Posterior cingulate gyrus (tissue), 11 donors: ENCODE measurements at regions not wholly inside any gene's neighbourhood (a gene's known extent, or its start where the extent isn't known, plus 50 kb on each side); places are given as distances from the start of the nearest gene placed in this dataset.

Experiments
- DNase-seq, 10 donors: peaks; one replicate each; pipeline versions ENCODE4 v3.0.0 to v3.0.0-alpha.2; 2020 to 2021; ENCODE audit warnings: mixed read lengths in 3 of 10
- intact Hi-C: fragments of 100-400 bp; cut with DNase I; formaldehyde crosslinking; loops from one replicate; pipeline ENCODE4 v1.15.1; 2023

DNA sequence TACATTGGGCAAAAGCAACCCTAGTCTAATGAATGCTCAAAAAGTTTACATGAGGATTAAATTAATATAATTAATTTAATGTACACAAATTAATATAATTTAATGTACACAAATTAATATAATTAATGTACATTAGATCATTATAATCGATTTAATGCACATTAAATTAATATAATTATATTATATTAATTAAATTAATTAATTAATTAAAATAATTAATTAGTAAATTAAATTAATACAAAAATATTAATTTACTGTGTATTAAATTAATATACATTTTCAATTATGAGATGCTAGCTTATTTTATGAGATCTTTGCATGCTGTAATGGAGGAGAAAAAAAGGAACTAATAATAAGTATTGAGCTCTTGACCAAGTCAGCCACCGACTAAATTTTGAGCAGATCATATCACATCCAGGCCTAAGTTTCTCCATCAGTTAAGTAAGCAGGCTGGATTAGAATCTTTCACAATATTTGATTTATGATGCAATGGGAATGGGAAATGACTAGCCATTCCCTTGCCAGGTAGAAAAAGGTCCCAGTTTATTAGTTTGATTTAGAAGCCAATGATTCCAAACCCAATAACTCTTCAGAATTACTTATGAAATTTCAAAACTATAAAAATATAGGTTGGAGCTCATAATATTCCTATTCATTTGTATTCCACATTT lies 533.4 kb upstream of the GRIA1 start:
- no peak for DNase-seq

GRCh38 chr5:152978141-152978835 lies 512.2 kb upstream of the GRIA1 start:
- DNase-seq: no peak
- intact Hi-C loops: no loop called here

More for the DNA sequence above, 533.4 kb upstream of the GRIA1 start:
- intact Hi-C loops: no loop called here

GRCh38 chr5:152987131-152987530 lies 503.3 kb upstream of the GRIA1 start:
- peak in 1 of 10 donors; percentile 4 for DNase-seq
- intact Hi-C loops: no loop called here

DNA sequence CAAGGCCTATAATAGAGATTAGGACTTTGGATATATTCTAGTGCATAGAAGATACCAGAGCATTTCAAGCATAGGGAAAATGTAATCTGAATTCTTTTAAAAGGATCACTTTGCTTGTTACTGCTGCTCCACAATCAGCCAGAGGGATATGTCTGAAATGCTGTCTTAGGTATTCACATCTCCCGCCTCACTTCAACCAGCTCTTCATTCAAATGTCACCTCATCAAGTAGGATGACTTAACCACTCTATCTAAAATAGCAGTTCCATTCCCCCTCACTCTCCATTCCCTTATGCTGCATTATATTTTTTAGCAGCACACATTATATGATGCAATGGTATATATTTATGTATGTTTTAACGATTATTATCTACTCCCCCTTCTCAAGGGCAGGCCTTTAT lies 500.3 kb upstream of the GRIA1 start:
- intact Hi-C loops: no loop called here
- DNase-seq: no peak

DNA sequence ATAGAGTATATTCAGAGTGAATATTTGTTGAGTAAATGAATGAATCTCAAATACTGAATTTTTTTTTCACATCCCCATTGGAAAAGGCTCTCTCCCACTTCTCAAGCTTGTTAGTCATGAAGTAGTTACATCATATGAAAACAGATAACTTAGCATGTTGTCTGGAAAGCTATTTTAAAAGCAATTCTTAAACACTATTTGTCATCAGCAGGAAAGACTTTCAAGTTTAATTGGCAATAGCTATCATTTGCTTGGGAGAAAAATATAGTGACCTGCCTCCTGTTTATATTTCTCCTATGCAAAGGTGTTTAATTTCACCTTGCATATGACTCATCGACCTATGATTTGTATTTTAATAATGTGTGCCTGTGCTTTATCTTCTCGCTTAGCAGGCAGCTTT lies 499.8 kb upstream of the GRIA1 start:
- DNase-seq: no peak
- intact Hi-C loops: no loop called here

DNA sequence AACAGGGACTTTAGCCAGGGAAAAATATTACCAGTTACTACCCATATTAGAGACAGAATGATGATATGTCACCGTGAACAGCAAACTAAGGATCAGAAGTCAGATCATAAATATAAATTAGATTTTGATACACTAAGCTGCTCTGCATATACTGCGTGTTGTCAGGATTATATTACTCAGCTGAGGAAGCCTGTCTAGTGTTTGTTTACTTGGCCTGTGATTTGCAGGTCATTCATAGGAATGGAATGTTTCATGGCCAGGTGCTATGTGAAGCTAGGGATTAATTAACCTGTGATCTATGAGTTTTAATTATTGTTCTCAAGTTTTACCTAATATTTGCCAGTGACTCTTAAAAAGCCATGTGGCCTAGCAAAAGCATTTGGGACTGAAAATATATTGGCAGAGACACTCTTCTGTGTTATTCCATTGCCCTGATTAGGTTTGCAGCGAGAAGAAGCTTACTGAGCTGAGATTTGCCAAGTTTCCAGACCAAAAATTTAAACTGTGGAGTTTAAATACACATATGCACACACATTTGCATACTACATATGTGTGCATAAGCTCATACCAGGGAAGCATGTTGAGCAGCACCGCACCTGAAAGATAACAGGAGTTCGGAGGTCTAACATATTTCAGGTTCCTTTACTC lies 496.3 kb upstream of the GRIA1 start:
- DNase-seq: no peak
- intact Hi-C loops: no loop called here

GRCh38 chr5:152995214-152995725 lies 495.2 kb upstream of the GRIA1 start:
- DNase-seq: no peak
- intact Hi-C loops: no loop called here

GRCh38 chr5:153005711-153006110 lies 484.8 kb upstream of the GRIA1 start:
- DNase-seq: no peak

DNA sequence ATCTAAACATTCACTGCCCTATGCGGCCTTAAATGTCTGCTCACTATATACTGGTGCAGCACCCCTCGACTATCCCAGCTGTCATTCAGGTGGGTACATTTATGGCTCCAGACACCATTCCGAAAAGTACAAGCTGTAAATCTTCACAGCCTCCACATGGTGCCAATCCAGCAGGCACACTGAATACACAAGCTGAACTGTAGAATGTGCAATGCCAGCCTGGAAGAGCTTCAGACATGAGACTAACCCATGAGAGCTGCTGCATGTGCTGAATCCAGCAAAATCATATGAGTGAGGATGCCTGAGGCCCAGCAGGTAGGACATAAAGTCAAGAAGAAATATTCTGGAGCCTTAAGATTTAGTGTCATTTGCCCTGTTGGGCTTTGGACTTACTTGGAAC lies 483.8 kb upstream of the GRIA1 start:
- no peak for DNase-seq
- intact Hi-C loops: no loop called here

More at GRCh38 chr5:153005711-153006110, 484.8 kb upstream of the GRIA1 start:
- intact Hi-C loops: no loop called here

DNA sequence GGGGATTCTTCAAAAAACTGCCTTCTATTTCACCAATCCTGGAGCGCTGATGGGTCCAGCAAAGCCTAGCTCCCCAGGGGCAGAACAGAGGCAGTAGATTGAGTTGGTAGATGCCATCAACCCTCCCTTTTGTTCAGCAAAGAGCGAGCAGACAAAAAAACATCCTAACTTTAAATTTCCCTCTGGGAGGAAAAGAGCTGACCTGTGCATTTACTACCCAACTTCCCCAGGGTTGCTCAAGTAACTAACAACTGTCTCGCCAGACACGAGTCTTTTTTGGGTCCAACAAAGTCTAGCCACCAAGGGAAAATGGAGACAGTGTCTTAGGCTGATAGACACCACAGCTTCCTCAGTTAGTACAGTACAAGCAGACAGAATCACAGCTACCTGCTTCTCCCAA lies 476.3 kb upstream of the GRIA1 start:
- DNase-seq: no peak
- intact Hi-C loops: no loop called here

DNA sequence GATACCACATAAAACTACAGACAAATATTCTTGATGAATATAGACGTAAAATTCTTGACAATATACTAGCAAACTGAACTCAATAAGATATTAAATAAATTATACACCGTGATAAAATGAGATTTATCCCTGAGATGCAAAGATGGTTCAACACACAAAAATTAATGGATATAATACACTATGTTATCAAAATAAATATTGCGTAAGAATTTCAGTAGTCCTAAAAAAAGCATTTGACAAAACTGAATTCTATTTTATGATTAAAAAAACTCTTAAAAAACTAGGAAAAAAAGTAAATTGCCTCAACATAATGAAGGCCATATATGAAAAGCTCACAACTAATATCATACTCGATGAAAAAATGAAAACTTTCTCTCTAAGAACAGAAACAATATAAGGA lies 472.3 kb upstream of the GRIA1 start:
- intact Hi-C loops: no loop called here
- no peak for DNase-seq

DNA sequence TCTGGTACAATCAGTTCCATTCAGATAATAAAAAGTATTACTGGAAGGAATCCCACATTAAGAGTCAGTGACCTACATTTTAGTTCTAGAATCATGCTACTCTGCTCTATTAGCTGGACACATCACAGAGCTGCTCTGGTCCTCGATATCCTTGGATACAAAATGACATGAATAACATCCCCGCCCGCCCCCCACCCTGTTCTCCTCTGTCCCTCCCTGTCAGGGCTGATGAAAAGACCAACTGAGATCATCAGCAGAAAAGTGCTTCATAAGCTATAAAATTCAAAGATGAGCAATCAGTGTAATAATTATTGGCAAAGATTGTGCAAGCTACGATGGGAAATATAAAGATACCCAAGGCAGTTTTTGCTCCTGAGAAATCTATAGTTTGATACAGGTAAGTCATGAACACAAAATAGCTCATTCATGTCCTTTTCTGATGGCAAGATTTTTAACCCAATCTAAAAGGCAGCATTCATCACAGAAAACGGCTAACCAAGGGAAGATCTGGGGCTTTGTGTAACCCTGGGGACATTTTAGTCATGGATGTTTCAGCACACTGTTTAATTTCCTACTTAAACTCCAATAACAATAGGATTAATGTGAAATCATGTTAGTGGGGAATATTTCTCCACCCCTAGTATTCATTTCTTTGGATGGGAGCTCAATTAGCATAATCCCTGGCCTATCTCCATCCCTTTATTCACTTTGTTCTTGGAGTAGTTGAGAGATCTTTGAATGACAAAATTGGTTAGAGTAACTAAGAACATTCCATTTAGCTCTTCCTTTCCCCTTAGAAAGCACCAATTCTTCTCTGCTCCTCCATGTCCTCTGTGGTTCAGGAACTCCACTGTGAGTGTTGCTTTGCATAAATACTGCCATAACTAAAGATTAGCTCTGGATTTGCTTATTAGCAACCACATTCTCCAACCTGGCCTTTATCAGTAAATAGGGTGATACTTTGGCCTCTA lies 459.4 kb upstream of the GRIA1 start:
- intact Hi-C loops: no loop called here
- no peak for DNase-seq

DNA sequence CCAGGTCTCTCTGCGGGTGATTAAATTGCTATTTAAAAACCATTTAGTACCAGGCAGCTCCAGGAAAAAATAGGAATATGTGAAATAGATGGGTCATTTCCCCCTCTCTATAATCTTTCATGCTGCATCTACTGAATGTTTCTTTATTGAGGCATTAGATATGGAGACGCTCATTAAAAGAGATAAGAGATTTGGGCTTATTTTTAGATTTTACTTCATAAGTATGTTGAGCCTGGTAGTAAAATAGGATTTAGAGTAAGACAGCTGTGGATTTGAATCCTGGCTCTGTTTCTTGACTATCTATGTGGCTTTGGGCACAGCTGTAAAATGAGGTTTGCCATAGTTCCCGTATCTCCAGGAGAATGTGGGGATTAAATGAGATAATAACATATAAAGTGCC lies 451.0 kb upstream of the GRIA1 start:
- no peak for DNase-seq

DNA sequence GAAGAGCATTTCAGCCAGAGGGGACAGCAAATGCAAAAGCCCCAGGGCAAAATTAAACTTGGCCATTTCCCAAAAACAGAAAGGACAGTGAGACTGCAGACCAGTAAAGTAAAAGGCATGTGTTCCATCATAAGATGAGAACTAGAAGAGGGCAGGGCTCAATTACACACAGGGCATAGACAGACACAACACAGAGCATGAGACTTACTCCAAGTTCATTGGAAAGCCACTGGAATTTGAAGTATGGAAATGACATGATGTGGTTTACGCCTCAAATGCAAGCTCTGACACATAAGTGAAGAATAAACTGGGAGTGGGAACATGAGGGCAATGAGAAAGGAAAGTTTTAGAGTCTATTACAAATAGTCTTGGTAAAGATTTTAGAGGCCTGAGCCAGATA lies 446.6 kb upstream of the GRIA1 start:
- no peak for DNase-seq
- intact Hi-C loops: no loop called here

More for the DNA sequence above, 451.0 kb upstream of the GRIA1 start:
- intact Hi-C loops: no loop called here

DNA sequence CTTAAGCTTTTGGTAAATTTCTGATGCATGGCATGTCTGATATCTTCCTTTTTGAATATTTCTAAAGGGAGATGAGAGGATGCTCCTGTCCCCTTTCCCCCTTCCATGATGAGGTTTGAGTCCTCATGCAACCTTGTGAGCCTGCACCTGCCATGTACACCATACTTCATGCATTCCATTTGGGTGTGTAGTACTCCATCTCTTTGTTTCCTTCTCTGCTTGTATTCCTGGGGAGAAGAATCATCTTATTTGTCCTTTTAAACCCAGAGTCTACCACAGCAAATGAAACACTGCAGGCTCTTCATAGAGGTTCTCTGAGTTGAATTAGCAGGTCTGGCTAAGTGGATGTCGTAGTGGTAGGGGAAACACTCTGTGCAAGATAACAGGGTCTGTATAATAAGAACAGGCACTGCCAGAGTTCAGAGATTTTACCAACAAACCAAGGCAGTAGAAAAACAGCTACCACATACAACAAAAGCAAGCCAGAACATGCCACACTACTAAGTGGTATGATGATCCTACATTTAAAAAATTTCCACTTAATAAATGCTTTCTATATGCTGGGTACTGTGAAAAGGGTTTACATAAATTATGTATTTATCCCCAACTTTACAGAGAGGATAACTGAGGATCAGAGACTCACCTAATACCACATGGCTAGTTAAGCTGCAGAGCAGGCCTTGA lies 439.8 kb upstream of the GRIA1 start:
- DNase-seq: no peak
- intact Hi-C loops: no loop called here

GRCh38 chr5:153066281-153066680 lies 424.2 kb upstream of the GRIA1 start:
- intact Hi-C loops: no loop called here
- DNase-seq: no peak

DNA sequence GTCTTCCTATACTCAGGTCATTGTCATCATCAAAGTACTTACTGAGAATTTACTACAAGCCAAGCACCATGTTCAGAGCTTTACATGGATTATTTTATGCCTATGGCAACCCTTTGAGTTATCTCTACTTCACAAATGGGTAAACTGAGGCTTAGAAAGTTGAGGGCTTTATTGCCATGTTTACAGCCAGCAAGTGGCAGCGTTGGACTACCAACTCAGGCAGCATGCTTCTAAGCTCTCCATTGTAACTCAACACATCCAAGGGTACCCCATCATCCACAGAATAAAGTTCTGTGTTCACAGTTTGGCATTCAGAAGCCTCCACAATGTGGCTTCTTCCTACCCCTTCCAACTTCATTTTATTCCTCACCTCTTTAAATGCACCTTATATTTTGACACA lies 422.6 kb upstream of the GRIA1 start:
- intact Hi-C loops: no loop called here
- DNase-seq: no peak

DNA sequence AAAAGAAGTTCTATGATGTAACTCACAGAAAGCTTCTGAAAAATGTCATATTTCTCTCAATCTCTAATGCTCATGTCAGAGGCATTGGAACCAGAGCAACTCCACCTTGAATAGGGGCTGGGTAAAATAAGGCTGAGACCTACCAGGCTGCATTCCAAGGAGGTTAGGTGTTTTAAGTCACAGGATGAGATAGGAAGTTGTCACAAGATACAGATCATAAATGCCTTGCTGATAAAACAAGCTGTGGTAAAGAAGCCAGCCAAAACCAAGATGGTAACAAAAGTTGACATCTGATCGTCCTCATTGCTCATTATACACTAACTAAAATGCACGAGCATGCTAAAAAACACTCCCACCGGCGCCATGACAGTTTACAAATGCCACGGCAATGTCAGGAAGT lies 411.1 kb upstream of the GRIA1 start:
- DNase-seq: no peak
- intact Hi-C loops: no loop called here

DNA sequence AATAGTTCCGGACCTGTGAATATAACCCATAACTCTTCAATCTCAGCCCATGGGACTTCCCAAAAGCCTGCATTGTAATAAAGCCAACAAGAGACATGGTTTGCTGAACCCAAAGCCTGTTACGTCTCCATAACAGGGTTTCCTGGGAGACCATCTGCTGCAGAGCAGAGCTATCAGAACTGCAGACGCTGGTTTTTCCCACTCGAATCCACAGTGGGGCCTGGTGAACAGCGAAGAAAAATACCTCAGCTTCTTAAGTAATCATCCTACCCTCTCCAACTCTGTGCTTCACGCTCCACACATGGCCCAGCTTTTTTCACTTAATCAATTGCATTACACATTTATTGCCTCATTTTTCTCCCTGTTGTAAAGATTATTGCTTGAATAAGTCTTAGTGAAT lies 409.5 kb upstream of the GRIA1 start:
- intact Hi-C loops: no loop called here
- DNase-seq: no peak

DNA sequence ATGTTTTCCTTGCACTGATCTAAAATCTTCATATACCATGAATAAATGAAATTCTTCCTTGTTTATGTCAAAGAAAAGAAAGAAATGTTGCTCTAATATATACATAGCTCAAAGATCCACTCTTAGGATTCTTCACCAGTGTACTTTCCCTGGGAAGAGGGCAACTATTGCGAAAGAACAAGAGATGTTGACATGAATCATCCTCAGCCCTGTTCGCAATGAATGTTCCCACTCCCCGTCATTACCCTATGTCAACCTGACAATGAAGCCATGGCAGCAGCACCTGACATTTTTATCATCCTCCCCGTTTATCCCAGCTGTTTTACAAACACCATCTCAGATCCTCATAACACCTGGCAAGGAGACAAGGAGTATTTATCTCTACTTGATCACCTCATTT lies 409.1 kb upstream of the GRIA1 start:
- intact Hi-C loops: no loop called here

More for the DNA sequence above, 409.1 kb upstream of the GRIA1 start:
- no peak for DNase-seq
